Adipocyte (in vitro differentiated cells): ENCODE measurements at regions not wholly inside any gene's neighbourhood (a gene's known extent, or its start where the extent isn't known, plus 50 kb on each side); places are given as distances from the start of the nearest gene placed in this dataset.
"Not testable (repeated sequence)": the region's sequence is repeated elsewhere in the genome, so short reads cannot be mapped to it uniquely, and the experiment has no call there.

Experiments used
- DNase-seq: peaks from one replicate; pipeline ENCODE4 v3.0.0-alpha.2; 2015; ENCODE audit warnings: low read depth
- H3K27me3 ChIP-seq: replicated peaks from 2 replicates; pipeline ENCODE4 v1.7.0; 2013; ENCODE audit warnings: mild to moderate bottlenecking, low read length, moderate library complexity; ENCODE audit not compliant: control insufficient read depth, insufficient read depth
- H3K36me3 ChIP-seq: 2 replicates; pipeline ENCODE4 v1.7.0; 2013; ENCODE audit warnings: low read length, mild to moderate bottlenecking, moderate library complexity; ENCODE audit not compliant: control insufficient read depth, insufficient read depth, severe bottlenecking
- H3K4me1 ChIP-seq: 2 replicates; pipeline ENCODE4 v1.7.0; 2013; ENCODE audit warnings: mild to moderate bottlenecking, low read length, moderate library complexity; ENCODE audit not compliant: control insufficient read depth, insufficient read depth
- H3K4me3 ChIP-seq: 2 replicates; pipeline ENCODE4 v1.7.0; 2013; ENCODE audit warnings: mild to moderate bottlenecking, low read length, moderate library complexity
- H3K9ac ChIP-seq: 2 replicates; pipeline ENCODE4 v1.7.0; 2013; ENCODE audit warnings: mild to moderate bottlenecking, low read length, moderate library complexity
- H3K9me3 ChIP-seq: 2 replicates; pipeline ENCODE4 v1.7.0; 2013; ENCODE audit warnings: mild to moderate bottlenecking, low read length, moderate library complexity; ENCODE audit not compliant: control insufficient read depth

GRCh38 chrX:80929251-80929650, 119.6 kb upstream of the BRWD3 start:
- no peaks in the 10 kb centered on the region for H3K27me3 ChIP-seq
- no peaks in the 10 kb centered on the region for H3K36me3 ChIP-seq
- peaks cover 21% of the 10 kb centered on the region for H3K9me3 ChIP-seq
- no peak overlapping the region for H3K9ac ChIP-seq
- DNase-seq: no peak
- no peak overlapping the region for H3K4me3 ChIP-seq
- H3K4me1 ChIP-seq: no peaks in the 10 kb centered on the region

- H3K27me3 ChIP-seq: no peaks in the 10 kb centered on the region
- H3K36me3 ChIP-seq: no peaks in the 10 kb centered on the region
- no peak for DNase-seq
- peaks cover 14% of the 10 kb centered on the region for H3K9me3 ChIP-seq
- H3K4me3 ChIP-seq: no peak overlapping the region
- H3K9ac ChIP-seq: no peak overlapping the region
- H3K4me1 ChIP-seq: no peaks in the 10 kb centered on the region
These were observed 108.2 kb upstream of the BRWD3 start for GRCh38 chrX:80917919-80918318.

DNA sequence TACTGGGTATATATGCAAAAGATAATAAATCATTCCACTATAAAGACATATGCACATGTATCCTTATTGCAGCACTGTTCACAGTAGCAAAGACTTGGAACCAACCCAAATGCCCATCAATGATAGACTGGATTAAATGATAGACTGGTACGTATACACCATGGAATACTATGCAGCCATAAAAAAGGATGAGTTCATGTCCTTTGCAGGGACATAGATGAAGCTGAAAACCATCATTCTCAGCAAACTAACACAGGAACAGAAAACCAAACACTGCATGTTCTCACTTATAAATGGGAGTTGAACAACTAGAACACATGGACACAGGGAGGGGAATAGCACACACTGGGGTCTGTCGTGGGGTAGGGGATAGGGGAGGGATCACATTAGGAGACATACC, 102.7 kb upstream of the BRWD3 start:
- not testable (repeated sequence) for H3K27me3 ChIP-seq, DNase-seq, H3K4me1 ChIP-seq, H3K36me3 ChIP-seq, H3K4me3 ChIP-seq, H3K9ac ChIP-seq
- H3K9me3 ChIP-seq: peaks cover 14% of the 10 kb centered on the region

- H3K9me3 ChIP-seq: no peaks in the 10 kb centered on the region
- H3K9ac ChIP-seq: no peak overlapping the region
- H3K27me3 ChIP-seq: peaks cover 13% of the 10 kb centered on the region
- H3K36me3 ChIP-seq: no peaks in the 10 kb centered on the region
- no peaks in the 10 kb centered on the region for H3K4me1 ChIP-seq
- H3K4me3 ChIP-seq: no peak overlapping the region
- DNase-seq: no peak
These were observed 70.2 kb upstream of the BRWD3 start for GRCh38 chrX:80879916-80880315.

- H3K9ac ChIP-seq: no peak overlapping the region
- DNase-seq: peak; percentile 2
- no peak overlapping the region for H3K4me3 ChIP-seq
- H3K36me3 ChIP-seq: no peaks in the 10 kb centered on the region
- H3K9me3 ChIP-seq: no peaks in the 10 kb centered on the region
- H3K4me1 ChIP-seq: no peaks in the 10 kb centered on the region
- peaks cover 9% of the 10 kb centered on the region for H3K27me3 ChIP-seq
These were observed 69.5 kb upstream of the BRWD3 start for GRCh38 chrX:80879143-80879542.

- peaks cover 10% of the 10 kb centered on the region for H3K27me3 ChIP-seq
- DNase-seq: peak; percentile 70
These were observed 67.2 kb upstream of the BRWD3 start for GRCh38 chrX:80876877-80877276.

More at GRCh38 chrX:80876877-80877276, 67.2 kb upstream of the BRWD3 start:
- Histone ChIP-seq H3K4me1 (no peaks in the 10 kb centered on the region), H3K4me3 (no peak overlapping the region), H3K9ac (no peak overlapping the region), H3K36me3 (no peaks in the 10 kb centered on the region), H3K9me3 (no peaks in the 10 kb centered on the region)
